Lower lobe of right lung (tissue), 2 donors: ENCODE measurements at regions not wholly inside any gene's neighbourhood (a gene's known extent, or its start where the extent isn't known, plus 50 kb on each side); places are given as distances from the start of the nearest gene placed in this dataset.
"Not testable (repeated sequence)": the region's sequence is repeated elsewhere in the genome, so short reads cannot be mapped to it uniquely, and the experiment has no call there.

Experiments
- ATAC-seq, 2 donors: fragments of 200-7000 bp; cut with Tn5 transposase; one replicate each; pipeline ENCODE4 v1.9.1; 2020 to 2022; ENCODE audit warnings: mild to moderate bottlenecking in 2 of 2, moderate library complexity in 2 of 2
- DNase-seq: peaks from one replicate; pipeline ENCODE4 v3.0.0-alpha.2; 2020
- H3K27ac ChIP-seq: fragments of 200-600 bp; one replicate; pipeline ENCODE4 v1.8.0; 2022
- H3K27me3 ChIP-seq: fragments of 200-600 bp; one replicate; pipeline ENCODE4 v1.8.0; 2022; ENCODE audit warnings: low read depth
- H3K36me3 ChIP-seq: fragments of 200-600 bp; one replicate; pipeline ENCODE4 v1.8.0; 2022; ENCODE audit warnings: mild to moderate bottlenecking
- H3K4me1 ChIP-seq: fragments of 200-600 bp; one replicate; pipeline ENCODE4 v1.8.0; 2022
- H3K4me3 ChIP-seq: fragments of 200-600 bp; one replicate; pipeline ENCODE4 v1.8.0; 2022; ENCODE audit warnings: mild to moderate bottlenecking
- H3K9me3 ChIP-seq: fragments of 200-600 bp; one replicate; pipeline ENCODE4 v1.8.0; 2022
- intact Hi-C: fragments of 100-400 bp; cut with DNase I; formaldehyde crosslinking; loops from one replicate; pipeline ENCODE4 v1.11.0; 2022
- TF ChIP-seq, protein P1 (sequence below): fragments of 200-600 bp; IDR thresholded peaks from one replicate; pipeline ENCODE4 v1.8.0; 2022; ENCODE audit warnings: antibody characterized with exemption, mild to moderate bottlenecking
- donor health status: DM: no; HTN: yes; CAD: no; lungs with severe emphysema.

DNA sequence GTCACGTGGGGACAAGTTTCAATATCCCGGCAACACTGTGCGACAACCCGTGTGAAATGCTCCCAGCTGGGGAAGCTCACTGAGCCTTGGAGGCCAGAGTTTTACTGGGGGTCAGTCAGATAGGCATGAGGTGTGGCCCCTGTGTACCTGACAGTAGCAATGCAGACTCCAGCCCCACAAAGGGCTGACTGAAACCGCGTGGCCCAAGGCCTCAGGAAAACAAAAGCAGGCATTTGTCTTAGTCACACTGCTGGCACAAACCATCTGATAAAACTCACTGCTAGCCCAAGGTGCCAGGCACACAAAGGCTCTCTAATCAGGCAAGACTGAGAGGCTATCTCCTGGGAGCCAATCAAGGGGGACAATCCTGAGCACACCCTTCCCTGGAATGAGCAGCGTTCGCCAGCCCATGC lies 786.6 kb upstream of the RAB6C start:
- Histone ChIP-seq H3K4me3 (no peak overlapping the region), H3K27ac (no peak overlapping the region), H3K27me3 (no peaks in the 10 kb centered on the region), H3K36me3 (no peaks in the 10 kb centered on the region), H3K4me1 (no peaks in the 10 kb centered on the region), H3K9me3 (no peaks in the 10 kb centered on the region)
- TF ChIP-seq, protein P1, sequence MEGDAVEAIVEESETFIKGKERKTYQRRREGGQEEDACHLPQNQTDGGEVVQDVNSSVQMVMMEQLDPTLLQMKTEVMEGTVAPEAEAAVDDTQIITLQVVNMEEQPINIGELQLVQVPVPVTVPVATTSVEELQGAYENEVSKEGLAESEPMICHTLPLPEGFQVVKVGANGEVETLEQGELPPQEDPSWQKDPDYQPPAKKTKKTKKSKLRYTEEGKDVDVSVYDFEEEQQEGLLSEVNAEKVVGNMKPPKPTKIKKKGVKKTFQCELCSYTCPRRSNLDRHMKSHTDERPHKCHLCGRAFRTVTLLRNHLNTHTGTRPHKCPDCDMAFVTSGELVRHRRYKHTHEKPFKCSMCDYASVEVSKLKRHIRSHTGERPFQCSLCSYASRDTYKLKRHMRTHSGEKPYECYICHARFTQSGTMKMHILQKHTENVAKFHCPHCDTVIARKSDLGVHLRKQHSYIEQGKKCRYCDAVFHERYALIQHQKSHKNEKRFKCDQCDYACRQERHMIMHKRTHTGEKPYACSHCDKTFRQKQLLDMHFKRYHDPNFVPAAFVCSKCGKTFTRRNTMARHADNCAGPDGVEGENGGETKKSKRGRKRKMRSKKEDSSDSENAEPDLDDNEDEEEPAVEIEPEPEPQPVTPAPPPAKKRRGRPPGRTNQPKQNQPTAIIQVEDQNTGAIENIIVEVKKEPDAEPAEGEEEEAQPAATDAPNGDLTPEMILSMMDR: no peak
- no peak for DNase-seq
- intact Hi-C loops: no loop called here
- no peak for ATAC-seq

DNA sequence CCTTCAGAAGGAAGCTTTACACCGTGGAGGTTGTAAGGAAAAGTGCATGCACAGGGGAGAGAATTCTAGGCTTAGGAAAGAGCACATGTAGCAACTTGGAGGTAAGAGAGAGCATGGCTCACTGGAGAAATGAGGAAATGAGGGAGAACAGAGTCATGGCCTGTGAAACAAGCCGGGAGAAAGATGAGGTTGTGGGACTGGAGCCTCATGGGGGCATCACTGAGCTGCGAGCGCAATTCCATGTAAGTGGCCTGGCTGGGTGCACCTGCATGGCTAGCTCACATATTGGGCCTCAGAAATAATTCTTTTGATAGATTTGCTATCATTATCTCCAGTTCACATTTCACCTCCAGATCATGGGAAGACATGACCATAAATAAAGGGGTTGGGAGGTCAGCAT lies 785.5 kb upstream of the RAB6C start:
- Histone ChIP-seq H3K27ac (no peak overlapping the region), H3K4me3 (no peak overlapping the region), H3K36me3 (no peaks in the 10 kb centered on the region), H3K4me1 (no peaks in the 10 kb centered on the region), H3K27me3 (no peaks in the 10 kb centered on the region), H3K9me3 (no peaks in the 10 kb centered on the region)
- TF ChIP-seq, protein P1: no peak
- DNase-seq (no peak), ATAC-seq (no peak)
- intact Hi-C loops: no loop called here

DNA sequence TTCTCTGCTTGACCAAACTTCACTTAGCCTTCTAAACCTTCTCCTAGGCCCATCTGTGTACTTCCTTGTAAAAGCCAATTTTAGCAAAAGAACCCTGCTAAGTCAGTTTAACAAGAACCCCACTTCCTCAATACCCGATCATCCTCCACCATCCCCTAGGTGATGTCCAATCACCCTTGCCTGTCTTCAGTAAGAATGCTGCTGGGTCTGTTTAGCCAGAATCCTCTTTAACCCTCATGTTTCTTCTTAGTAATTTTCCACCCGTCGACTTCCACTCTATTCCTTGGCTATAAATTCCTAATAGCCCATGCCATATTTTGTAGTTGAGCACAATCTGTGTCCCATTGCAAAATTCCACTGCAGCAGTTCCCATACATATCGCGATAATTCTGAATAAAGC lies 780.0 kb upstream of the RAB6C start:
- no peak overlapping the region for H3K4me3 ChIP-seq
- ATAC-seq: no peak
- TF ChIP-seq, protein P1: no peak
- DNase-seq: no peak
- no peak overlapping the region for H3K27ac ChIP-seq
- H3K36me3 ChIP-seq: no peaks in the 10 kb centered on the region
- no peaks in the 10 kb centered on the region for H3K4me1 ChIP-seq
- no peaks in the 10 kb centered on the region for H3K27me3 ChIP-seq
- no peaks in the 10 kb centered on the region for H3K9me3 ChIP-seq
- intact Hi-C loops: no loop called here

DNA sequence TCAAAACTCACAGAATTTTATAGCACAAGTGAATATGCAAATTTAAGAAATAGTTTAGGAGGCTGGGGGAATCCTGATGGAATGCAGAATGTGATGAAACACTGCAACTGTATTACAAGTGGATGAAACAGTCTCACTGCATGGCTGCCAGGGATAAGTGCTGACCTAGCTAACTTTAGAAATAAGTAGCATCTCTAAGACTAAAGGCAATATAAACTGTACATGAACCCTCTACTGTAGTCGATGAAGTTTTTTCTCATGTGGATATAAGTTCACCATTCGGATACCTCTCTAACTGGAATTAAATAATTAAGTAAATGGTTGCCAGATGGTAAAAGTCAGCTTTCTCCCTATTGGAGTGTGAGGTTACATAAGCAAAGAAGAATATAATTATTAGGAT lies 777.8 kb upstream of the RAB6C start:
- H3K36me3 ChIP-seq: no peaks in the 10 kb centered on the region
- no peak overlapping the region for H3K4me3 ChIP-seq
- TF ChIP-seq, protein P1: no peak
- intact Hi-C loops: no loop called here
- H3K27me3 ChIP-seq: peaks cover 7% of the 10 kb centered on the region
- no peaks in the 10 kb centered on the region for H3K9me3 ChIP-seq
- H3K27ac ChIP-seq: no peak overlapping the region
- DNase-seq (no peak), ATAC-seq (no peak)
- no peaks in the 10 kb centered on the region for H3K4me1 ChIP-seq

DNA sequence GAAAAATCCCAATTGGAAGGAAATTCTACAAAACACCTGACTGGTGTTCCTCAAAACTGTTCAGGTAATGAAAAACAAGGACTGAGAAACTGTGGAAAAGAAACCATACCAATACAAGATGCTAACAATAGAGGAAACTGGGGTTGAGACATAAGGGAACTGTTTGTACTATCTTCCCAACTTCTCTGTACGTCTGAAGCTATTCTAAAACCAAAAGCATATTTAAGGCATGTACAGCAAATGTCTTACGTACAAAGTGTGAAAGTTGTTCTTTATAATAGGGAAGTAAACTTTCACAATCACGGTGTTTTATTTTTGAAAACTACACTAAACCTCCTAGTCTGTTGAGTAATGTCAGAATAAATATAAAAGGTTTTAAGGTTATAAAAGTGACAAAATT lies 776.1 kb upstream of the RAB6C start:
- Histone ChIP-seq H3K27me3 (peaks cover 9% of the 10 kb centered on the region), H3K27ac (no peak overlapping the region), H3K4me1 (no peaks in the 10 kb centered on the region), H3K9me3 (no peaks in the 10 kb centered on the region), H3K4me3 (no peak overlapping the region), H3K36me3 (no peaks in the 10 kb centered on the region)
- intact Hi-C loops: no loop called here
- DNase-seq (no peak), ATAC-seq (peak in 1 of 2 donors; percentile 64)
- TF ChIP-seq, protein P1: no peak

DNA sequence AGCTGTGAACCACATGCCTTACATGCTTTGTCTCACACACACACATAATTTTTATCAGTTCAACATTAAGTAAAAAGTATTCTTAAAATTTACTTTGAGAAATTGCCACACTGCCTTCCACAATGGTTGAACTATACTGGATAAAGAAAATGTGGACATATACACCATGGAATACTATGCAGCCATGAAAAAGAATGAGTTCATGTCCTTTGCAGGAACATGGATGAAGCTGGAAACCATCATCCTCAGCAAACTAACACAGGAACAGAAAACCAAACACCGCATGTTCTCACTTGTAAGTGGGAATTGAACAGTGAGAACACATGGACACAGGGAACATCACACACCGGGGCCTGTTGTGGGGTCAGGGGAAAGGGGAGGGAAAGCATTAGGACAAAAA lies 774.9 kb upstream of the RAB6C start:
- H3K9me3 ChIP-seq, H3K27me3 ChIP-seq, H3K4me3 ChIP-seq: not testable (repeated sequence)

More for the DNA sequence above, 774.9 kb upstream of the RAB6C start:
- ATAC-seq, H3K4me1 ChIP-seq, H3K36me3 ChIP-seq, intact Hi-C loops, H3K27ac ChIP-seq, DNase-seq: not testable (repeated sequence)
